ENCODE measurements at regions not wholly inside any gene's neighbourhood (a gene's known extent, or its start where the extent isn't known, plus 50 kb on each side); places are given as distances from the start of the nearest gene placed in this dataset.

- TF ChIP-seq CTCF (IDR thresholded peaks at IDR 0.05; ENCODE audit: insufficient read depth, low read length, poor library complexity, severe bottlenecking) (no peak), EZH2phosphoT487 (conservative IDR thresholded peaks at IDR 0.05; ENCODE audit: low read length) (no peak)
Observed at GRCh38 chr14:41144370-41144769, 462.3 kb upstream of the LRFN5 start.
